ENCODE measurements at regions not wholly inside any gene's neighbourhood (a gene's known extent, or its start where the extent isn't known, plus 50 kb on each side); places are given as distances from the start of the nearest gene placed in this dataset.

DNA sequence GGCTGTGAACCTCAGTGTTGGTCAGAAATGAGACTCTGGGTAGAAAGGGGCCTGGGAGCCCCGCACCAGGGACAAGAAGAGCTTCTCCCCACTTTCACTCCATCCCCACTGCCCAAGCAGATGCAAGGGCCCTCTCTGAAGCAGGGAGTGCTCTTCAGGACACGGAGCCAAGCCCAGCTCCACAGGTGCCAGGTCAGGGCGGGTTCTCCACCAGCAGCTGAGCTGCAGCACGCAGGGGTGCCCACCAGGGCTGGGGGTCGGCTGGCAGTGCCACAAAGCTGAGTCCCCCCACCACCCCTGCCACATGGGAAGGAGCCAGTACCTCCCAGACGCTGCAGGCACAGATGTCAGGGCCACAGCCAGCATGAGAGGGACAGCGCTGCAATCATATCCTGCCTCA lies 106.2 kb downstream of the INHBB start:
- H3K4me3 ChIP-seq, result no peak overlapping the region
- H3K27ac ChIP-seq (ENCODE audit: extremely low read depth, low read depth, low read length), result no peak overlapping the region
- no peaks in the 10 kb centered on the region for H3K79me2 ChIP-seq (ENCODE audit: control insufficient read depth, insufficient read depth, low read length)
- ChIA-PET POLR2A (interaction anchor here (0.7 kb wide), 1 partner anchor 67 kb away, joined by 3 read pairs; no protein-coding TSS in a partner anchor), CTCF (ENCODE audit: low intra/inter-chr PET ratio) (no interaction called here)
- peaks cover 2 to 45% of the 10 kb centered on the region in 2 experiments; a peak in 4 of 5 replicates for H3K27me3 ChIP-seq (ENCODE audit: control insufficient read depth in 2 of 2, insufficient read depth in 2 of 2, low read length in 2 of 2)
- no peak for FAIRE-seq
- no TSS peak for BruUV-seq (replicated peaks)
- intact Hi-C loops (cut with micrococcal nuclease) (no loop called here), in situ Hi-C loops (cut with MboI) (no loop called here)
- H3K36me3 ChIP-seq (ENCODE audit: control insufficient read depth, insufficient read depth, low read length), result no peaks in the 10 kb centered on the region
- WGBS (ENCODE audit: insufficient coverage, low coverage, missing lambda C conversion rate), result 8% methylated on average over 7 of the region's 7 CpGs
- H3K9me1 ChIP-seq (ENCODE audit: control insufficient read depth, insufficient read depth, low read length), result peaks cover 5% of the 10 kb centered on the region
- H4K20me1 ChIP-seq (replicated peaks; ENCODE audit: control insufficient read depth, insufficient read depth, low read length), result no peaks in the 10 kb centered on the region; the same call in 1 of the 2 replicates
- H3K4me2 ChIP-seq (ENCODE audit: insufficient read depth, low read length), result no peak overlapping the region
- peaks cover 0 to 3% of the 10 kb centered on the region in 2 experiments; a peak in 2 of 5 replicates for H3K4me1 ChIP-seq (replicated peaks in 1 of 2; ENCODE audit: control insufficient read depth in 2 of 2, insufficient read depth in 2 of 2, low read length in 2 of 2)
- H3K9ac ChIP-seq (ENCODE audit: insufficient read depth in 1 of 2, low read depth in 2 of 2, low read length in 2 of 2), result no peak overlapping the region; a peak in 1 of 4 replicates
- ATAC-seq, result no peak
- H2AFZ ChIP-seq (ENCODE audit: low read depth, low read length), result no peak overlapping the region
- no peak for DNase-seq (ENCODE audit: extremely low read depth in 1 of 4, low spot score in 3 of 4)
- no peaks in the 10 kb centered on the region for H3K9me3 ChIP-seq (replicated peaks; ENCODE audit: control insufficient read depth, insufficient read depth, low read depth, low read length)
- TF ChIP-seq ZEB2 (IDR thresholded peaks at IDR 0.05), result no peak
- TF ChIP-seq ESRRB (CRISPR knock-in tag; IDR thresholded peaks at IDR 0.05; ENCODE audit: borderline replicate concordance), result no peak
- TF ChIP-seq PRPF4 (IDR thresholded peaks at IDR 0.05; ENCODE audit: insufficient read depth, low read depth, low read length, poor library complexity, severe bottlenecking), result no peak
- TF ChIP-seq ZNF354B (CRISPR knock-in tag; IDR thresholded peaks at IDR 0.05), result no peak
- TF ChIP-seq HDAC8 (tag; IDR thresholded peaks at IDR 0.05), result no peak
- TF ChIP-seq, protein P1, sequence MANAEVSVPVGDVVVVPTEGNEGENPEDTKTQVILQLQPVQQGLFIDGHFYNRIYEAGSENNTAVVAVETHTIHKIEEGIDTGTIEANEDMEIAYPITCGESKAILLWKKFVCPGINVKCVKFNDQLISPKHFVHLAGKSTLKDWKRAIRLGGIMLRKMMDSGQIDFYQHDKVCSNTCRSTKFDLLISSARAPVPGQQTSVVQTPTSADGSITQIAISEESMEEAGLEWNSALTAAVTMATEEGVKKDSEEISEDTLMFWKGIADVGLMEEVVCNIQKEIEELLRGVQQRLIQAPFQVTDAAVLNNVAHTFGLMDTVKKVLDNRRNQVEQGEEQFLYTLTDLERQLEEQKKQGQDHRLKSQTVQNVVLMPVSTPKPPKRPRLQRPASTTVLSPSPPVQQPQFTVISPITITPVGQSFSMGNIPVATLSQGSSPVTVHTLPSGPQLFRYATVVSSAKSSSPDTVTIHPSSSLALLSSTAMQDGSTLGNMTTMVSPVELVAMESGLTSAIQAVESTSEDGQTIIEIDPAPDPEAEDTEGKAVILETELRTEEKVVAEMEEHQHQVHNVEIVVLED (CRISPR knock-in tag; IDR thresholded peaks at IDR 0.05), result no peak
- TF ChIP-seq, protein P2, sequence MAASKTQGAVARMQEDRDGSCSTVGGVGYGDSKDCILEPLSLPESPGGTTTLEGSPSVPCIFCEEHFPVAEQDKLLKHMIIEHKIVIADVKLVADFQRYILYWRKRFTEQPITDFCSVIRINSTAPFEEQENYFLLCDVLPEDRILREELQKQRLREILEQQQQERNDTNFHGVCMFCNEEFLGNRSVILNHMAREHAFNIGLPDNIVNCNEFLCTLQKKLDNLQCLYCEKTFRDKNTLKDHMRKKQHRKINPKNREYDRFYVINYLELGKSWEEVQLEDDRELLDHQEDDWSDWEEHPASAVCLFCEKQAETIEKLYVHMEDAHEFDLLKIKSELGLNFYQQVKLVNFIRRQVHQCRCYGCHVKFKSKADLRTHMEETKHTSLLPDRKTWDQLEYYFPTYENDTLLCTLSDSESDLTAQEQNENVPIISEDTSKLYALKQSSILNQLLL (CRISPR knock-in tag; IDR thresholded peaks at IDR 0.05; ENCODE audit: borderline replicate concordance), result no peak
- TF ChIP-seq, protein P3, sequence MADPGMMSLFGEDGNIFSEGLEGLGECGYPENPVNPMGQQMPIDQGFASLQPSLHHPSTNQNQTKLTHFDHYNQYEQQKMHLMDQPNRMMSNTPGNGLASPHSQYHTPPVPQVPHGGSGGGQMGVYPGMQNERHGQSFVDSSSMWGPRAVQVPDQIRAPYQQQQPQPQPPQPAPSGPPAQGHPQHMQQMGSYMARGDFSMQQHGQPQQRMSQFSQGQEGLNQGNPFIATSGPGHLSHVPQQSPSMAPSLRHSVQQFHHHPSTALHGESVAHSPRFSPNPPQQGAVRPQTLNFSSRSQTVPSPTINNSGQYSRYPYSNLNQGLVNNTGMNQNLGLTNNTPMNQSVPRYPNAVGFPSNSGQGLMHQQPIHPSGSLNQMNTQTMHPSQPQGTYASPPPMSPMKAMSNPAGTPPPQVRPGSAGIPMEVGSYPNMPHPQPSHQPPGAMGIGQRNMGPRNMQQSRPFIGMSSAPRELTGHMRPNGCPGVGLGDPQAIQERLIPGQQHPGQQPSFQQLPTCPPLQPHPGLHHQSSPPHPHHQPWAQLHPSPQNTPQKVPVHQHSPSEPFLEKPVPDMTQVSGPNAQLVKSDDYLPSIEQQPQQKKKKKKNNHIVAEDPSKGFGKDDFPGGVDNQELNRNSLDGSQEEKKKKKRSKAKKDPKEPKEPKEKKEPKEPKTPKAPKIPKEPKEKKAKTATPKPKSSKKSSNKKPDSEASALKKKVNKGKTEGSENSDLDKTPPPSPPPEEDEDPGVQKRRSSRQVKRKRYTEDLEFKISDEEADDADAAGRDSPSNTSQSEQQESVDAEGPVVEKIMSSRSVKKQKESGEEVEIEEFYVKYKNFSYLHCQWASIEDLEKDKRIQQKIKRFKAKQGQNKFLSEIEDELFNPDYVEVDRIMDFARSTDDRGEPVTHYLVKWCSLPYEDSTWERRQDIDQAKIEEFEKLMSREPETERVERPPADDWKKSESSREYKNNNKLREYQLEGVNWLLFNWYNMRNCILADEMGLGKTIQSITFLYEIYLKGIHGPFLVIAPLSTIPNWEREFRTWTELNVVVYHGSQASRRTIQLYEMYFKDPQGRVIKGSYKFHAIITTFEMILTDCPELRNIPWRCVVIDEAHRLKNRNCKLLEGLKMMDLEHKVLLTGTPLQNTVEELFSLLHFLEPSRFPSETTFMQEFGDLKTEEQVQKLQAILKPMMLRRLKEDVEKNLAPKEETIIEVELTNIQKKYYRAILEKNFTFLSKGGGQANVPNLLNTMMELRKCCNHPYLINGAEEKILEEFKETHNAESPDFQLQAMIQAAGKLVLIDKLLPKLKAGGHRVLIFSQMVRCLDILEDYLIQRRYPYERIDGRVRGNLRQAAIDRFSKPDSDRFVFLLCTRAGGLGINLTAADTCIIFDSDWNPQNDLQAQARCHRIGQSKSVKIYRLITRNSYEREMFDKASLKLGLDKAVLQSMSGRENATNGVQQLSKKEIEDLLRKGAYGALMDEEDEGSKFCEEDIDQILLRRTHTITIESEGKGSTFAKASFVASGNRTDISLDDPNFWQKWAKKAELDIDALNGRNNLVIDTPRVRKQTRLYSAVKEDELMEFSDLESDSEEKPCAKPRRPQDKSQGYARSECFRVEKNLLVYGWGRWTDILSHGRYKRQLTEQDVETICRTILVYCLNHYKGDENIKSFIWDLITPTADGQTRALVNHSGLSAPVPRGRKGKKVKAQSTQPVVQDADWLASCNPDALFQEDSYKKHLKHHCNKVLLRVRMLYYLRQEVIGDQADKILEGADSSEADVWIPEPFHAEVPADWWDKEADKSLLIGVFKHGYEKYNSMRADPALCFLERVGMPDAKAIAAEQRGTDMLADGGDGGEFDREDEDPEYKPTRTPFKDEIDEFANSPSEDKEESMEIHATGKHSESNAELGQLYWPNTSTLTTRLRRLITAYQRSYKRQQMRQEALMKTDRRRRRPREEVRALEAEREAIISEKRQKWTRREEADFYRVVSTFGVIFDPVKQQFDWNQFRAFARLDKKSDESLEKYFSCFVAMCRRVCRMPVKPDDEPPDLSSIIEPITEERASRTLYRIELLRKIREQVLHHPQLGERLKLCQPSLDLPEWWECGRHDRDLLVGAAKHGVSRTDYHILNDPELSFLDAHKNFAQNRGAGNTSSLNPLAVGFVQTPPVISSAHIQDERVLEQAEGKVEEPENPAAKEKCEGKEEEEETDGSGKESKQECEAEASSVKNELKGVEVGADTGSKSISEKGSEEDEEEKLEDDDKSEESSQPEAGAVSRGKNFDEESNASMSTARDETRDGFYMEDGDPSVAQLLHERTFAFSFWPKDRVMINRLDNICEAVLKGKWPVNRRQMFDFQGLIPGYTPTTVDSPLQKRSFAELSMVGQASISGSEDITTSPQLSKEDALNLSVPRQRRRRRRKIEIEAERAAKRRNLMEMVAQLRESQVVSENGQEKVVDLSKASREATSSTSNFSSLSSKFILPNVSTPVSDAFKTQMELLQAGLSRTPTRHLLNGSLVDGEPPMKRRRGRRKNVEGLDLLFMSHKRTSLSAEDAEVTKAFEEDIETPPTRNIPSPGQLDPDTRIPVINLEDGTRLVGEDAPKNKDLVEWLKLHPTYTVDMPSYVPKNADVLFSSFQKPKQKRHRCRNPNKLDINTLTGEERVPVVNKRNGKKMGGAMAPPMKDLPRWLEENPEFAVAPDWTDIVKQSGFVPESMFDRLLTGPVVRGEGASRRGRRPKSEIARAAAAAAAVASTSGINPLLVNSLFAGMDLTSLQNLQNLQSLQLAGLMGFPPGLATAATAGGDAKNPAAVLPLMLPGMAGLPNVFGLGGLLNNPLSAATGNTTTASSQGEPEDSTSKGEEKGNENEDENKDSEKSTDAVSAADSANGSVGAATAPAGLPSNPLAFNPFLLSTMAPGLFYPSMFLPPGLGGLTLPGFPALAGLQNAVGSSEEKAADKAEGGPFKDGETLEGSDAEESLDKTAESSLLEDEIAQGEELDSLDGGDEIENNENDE (IDR thresholded peaks at IDR 0.05; ENCODE audit: low read depth, low read length), result no peak
- TF ChIP-seq RBM22 (IDR thresholded peaks at IDR 0.05; ENCODE audit: low read depth, low read length, poor library complexity, severe bottlenecking), result no peak
